HS-5 (cell line): ENCODE measurements at regions not wholly inside any gene's neighbourhood (a gene's known extent, or its start where the extent isn't known, plus 50 kb on each side); places are given as distances from the start of the nearest gene placed in this dataset.

Source experiments
- DNase-seq: peaks from one replicate; pipeline ENCODE4 v3.0.0-alpha.2; 2012; ENCODE audit warnings: low read depth

GRCh38 chr20:6886065-6886729 is 118.7 kb downstream of the BMP2 start:
- no peak for DNase-seq

- no peak for DNase-seq
Measured at GRCh38 chr20:6887966-6888365, 120.5 kb downstream of the BMP2 start.

- DNase-seq, result no peak
Measured at GRCh38 chr20:6888736-6889395, 121.4 kb downstream of the BMP2 start.

- DNase-seq, result no peak
Measured at GRCh38 chr20:6892724-6893123, 125.2 kb downstream of the BMP2 start.

GRCh38 chr20:6898928-6899327 is 131.4 kb downstream of the BMP2 start:
- DNase-seq, result no peak

- no peak for DNase-seq
Measured at GRCh38 chr20:6906871-6907270, 139.4 kb downstream of the BMP2 start.

- no peak for DNase-seq
Measured at GRCh38 chr20:6908673-6909072, 141.2 kb downstream of the BMP2 start.

- no peak for DNase-seq
Measured at GRCh38 chr20:6909608-6910007, 142.1 kb downstream of the BMP2 start.

GRCh38 chr20:6914986-6915385 is 147.5 kb downstream of the BMP2 start:
- no peak for DNase-seq

- DNase-seq, result no peak
Measured at GRCh38 chr20:6916938-6917337, 149.5 kb downstream of the BMP2 start.

GRCh38 chr20:6919792-6920468 is 152.4 kb downstream of the BMP2 start:
- DNase-seq, result no peak

- no peak for DNase-seq
Measured at GRCh38 chr20:6920991-6921613, 153.6 kb downstream of the BMP2 start.

GRCh38 chr20:6921717-6922386 is 154.4 kb downstream of the BMP2 start:
- DNase-seq, result no peak

GRCh38 chr20:6924681-6925080 is 157.2 kb downstream of the BMP2 start:
- no peak for DNase-seq

- DNase-seq, result no peak
Measured at GRCh38 chr20:6925744-6926278, 158.3 kb downstream of the BMP2 start.

GRCh38 chr20:6940048-6940447 is 172.6 kb downstream of the BMP2 start:
- DNase-seq, result no peak

- DNase-seq, result no peak
Measured at GRCh38 chr20:6940876-6941275, 173.4 kb downstream of the BMP2 start.

- no peak for DNase-seq
Measured at GRCh38 chr20:6941571-6941970, 174.1 kb downstream of the BMP2 start.

- no peak for DNase-seq
Measured at GRCh38 chr20:6942266-6942665, 174.8 kb downstream of the BMP2 start.

GRCh38 chr20:6944292-6944691 is 176.8 kb downstream of the BMP2 start:
- no peak for DNase-seq

GRCh38 chr20:6953611-6954010 is 186.1 kb downstream of the BMP2 start:
- no peak for DNase-seq

GRCh38 chr20:6954219-6954618 is 186.7 kb downstream of the BMP2 start:
- no peak for DNase-seq
